GM10266 (cell line): ENCODE measurements at regions not wholly inside any gene's neighbourhood (a gene's known extent, or its start where the extent isn't known, plus 50 kb on each side); places are given as distances from the start of the nearest gene placed in this dataset.

ENCODE experiments used
- DNase-seq: peaks from one replicate; pipeline ENCODE4 v3.0.0; 2012; ENCODE audit errors: extremely low spot score
- CTCF ChIP-seq: IDR thresholded peaks from 2 replicates; pipeline ENCODE4 v1.5.1; 2012; ENCODE audit warnings: mild to moderate bottlenecking, low read depth; ENCODE audit not compliant: control insufficient read depth, insufficient read depth; ENCODE audit errors: missing control alignments

- DNase-seq = no peak
- TF ChIP-seq CTCF = no peak
Observed at GRCh38 chr6:21856456-21856825, 262.9 kb downstream of the SOX4 start.

GRCh38 chr6:21856844-21857243 lies 263.3 kb downstream of the SOX4 start:
- DNase-seq = no peak
- no peak for TF ChIP-seq CTCF

- no peak for DNase-seq
- TF ChIP-seq CTCF = no peak
Observed at GRCh38 chr6:21858076-21858475, 264.5 kb downstream of the SOX4 start.

- no peak for DNase-seq
- no peak for TF ChIP-seq CTCF
Observed at GRCh38 chr6:21859193-21859735, 265.7 kb downstream of the SOX4 start.

- DNase-seq = no peak
- no peak for TF ChIP-seq CTCF
Observed at GRCh38 chr6:21861942-21862341, 268.4 kb downstream of the SOX4 start.

GRCh38 chr6:21864206-21864605 lies 270.7 kb downstream of the SOX4 start:
- no peak for TF ChIP-seq CTCF
- no peak for DNase-seq

GRCh38 chr6:21868226-21868625 lies 274.7 kb downstream of the SOX4 start:
- DNase-seq = no peak
- TF ChIP-seq CTCF = no peak
